OCI-LY7 (cell line): ENCODE measurements at regions not wholly inside any gene's neighbourhood (a gene's known extent, or its start where the extent isn't known, plus 50 kb on each side); places are given as distances from the start of the nearest gene placed in this dataset.
"Not testable (repeated sequence)": the region's sequence is repeated elsewhere in the genome, so short reads cannot be mapped to it uniquely, and the experiment has no call there.

Experiments
- BruUV-seq: library from RNA; stranded (reverse); fragments of 400-500 nt; replicated peaks from 2 replicates; lab custom pipeline; 2021; lab: Mats Ljungman, UMichigan
- CTCF ChIA-PET: fragments of 300-600 bp; sonication (Branson Sonifier 250); formaldehyde crosslinking; loops from one replicate; lab custom pipeline; 2022; ENCODE audit warnings: antibody characterized with exemption; ENCODE audit not compliant: unreplicated experiment; lab: Charles Lee
- POLR2A ChIA-PET: fragments of 300-600 bp; sonication (Branson Sonifier 250); formaldehyde crosslinking; loops from one replicate; lab custom pipeline; 2022; ENCODE audit warnings: antibody characterized with exemption; lab: Charles Lee
- DNase-seq: peaks from one replicate; pipeline ENCODE4 v3.0.0-alpha.2; 2015; ENCODE audit warnings: low spot score
- H2AFZ ChIP-seq: fragments of 200-600 bp; sonication (generic), shearing (Covaris generic); 2 replicates; pipeline ENCODE4 v1.6.1; 2014; ENCODE audit warnings: mild to moderate bottlenecking, antibody characterized with exemption, low read length, moderate library complexity
- H3K27ac ChIP-seq: fragments of 200-600 bp; sonication (generic); 2 replicates; pipeline ENCODE4 v1.5.1; 2014; ENCODE audit warnings: mixed run types, low read depth, mild to moderate bottlenecking, moderate library complexity, low read length, inconsistent platforms; ENCODE audit not compliant: poor library complexity, severe bottlenecking
- H3K36me3 ChIP-seq: fragments of 200-600 bp; sonication (generic); 2 replicates; pipeline ENCODE4 v1.6.1; 2014; ENCODE audit warnings: mild to moderate bottlenecking, antibody characterized with exemption, low read length, moderate library complexity, mixed read lengths; ENCODE audit not compliant: insufficient read depth
- H3K4me1 ChIP-seq: fragments of 200-600 bp; sonication (generic); 2 replicates; pipeline ENCODE4 v1.5.1; 2014; ENCODE audit warnings: mild to moderate bottlenecking, low read length; ENCODE audit not compliant: insufficient read depth, poor library complexity, severe bottlenecking
- H3K4me2 ChIP-seq: fragments of 200-600 bp; sonication (generic); 2 replicates; pipeline ENCODE4 v1.6.1; 2014; ENCODE audit warnings: mild to moderate bottlenecking, low read length
- H3K4me3 ChIP-seq: fragments of 200-600 bp; sonication (generic); 2 replicates; pipeline ENCODE4 v1.5.1; 2014; ENCODE audit warnings: mild to moderate bottlenecking, low read depth, low read length; ENCODE audit not compliant: poor library complexity, severe bottlenecking
- H3K79me2 ChIP-seq: fragments of 200-600 bp; sonication (generic); 2 replicates; pipeline ENCODE4 v1.6.1; 2016; ENCODE audit warnings: low read depth, mild to moderate bottlenecking, low read length, moderate library complexity, mixed read lengths; ENCODE audit not compliant: insufficient read depth
- H3K9me2 ChIP-seq: fragments of 200-600 bp; sonication (generic); 2 replicates; pipeline ENCODE4 v1.6.1; 2016; ENCODE audit warnings: mild to moderate bottlenecking, low read length, mixed read lengths; ENCODE audit not compliant: insufficient read depth
- H3K9me3 ChIP-seq: fragments of 200-600 bp; sonication (generic); 2 replicates; pipeline ENCODE4 v1.6.1; 2014; ENCODE audit warnings: mild to moderate bottlenecking, mixed run types, low read length, mixed read lengths
- H4K20me1 ChIP-seq: fragments of 200-600 bp; sonication (generic); 2 replicates; pipeline ENCODE4 v1.6.1; 2014; ENCODE audit warnings: mild to moderate bottlenecking, antibody characterized with exemption, low read length, moderate library complexity, mixed read lengths; ENCODE audit not compliant: insufficient read depth
- EZH2phosphoT487 ChIP-seq: fragments of 200-600 bp; sonication (generic); IDR thresholded peaks from 2 replicates; pipeline ENCODE4 v1.6.1; 2018; ENCODE audit warnings: low read depth, borderline replicate concordance, mild to moderate bottlenecking, mixed run types, antibody characterized with exemption, low read length, moderate library complexity, mixed read lengths
- intact Hi-C: fragments of 100-400 bp; cut with micrococcal nuclease; formaldehyde crosslinking; loops from one replicate; pipeline ENCODE4 v1.10.0; 2022; ENCODE audit not compliant: unreplicated experiment
- TF ChIP-seq, protein P1 (sequence below): fragments of 200-600 bp; sonication (generic); conservative IDR thresholded peaks from 2 replicates; pipeline ENCODE4 v1.5.1; 2014; ENCODE audit warnings: mild to moderate bottlenecking, antibody characterized with exemption, low read length, moderate library complexity, mixed read lengths

DNA sequence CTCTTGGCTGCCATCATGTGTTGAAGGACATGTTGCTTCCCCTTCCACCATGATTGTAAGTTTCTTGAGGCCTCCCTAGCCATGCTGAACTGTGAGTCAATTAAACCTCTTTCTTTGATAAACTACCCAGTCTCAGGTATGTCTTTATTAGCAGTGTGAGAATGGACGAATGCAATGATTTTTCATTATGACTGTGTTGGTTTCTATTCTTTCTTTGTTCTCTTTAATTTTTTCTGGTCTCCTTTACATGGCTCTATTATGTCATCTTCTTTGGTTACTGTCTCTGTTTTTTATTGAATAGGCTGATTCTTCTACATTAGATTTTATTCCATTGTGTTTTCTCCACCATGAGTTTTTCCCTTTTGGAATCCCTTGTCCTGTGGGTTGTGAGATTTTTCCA is 840.6 kb downstream of the TRAM1L1 start:
- no peak overlapping the region for H3K4me2 ChIP-seq
- BruUV-seq: no TSS peak
- H3K27ac ChIP-seq: no peak overlapping the region
- DNase-seq: no peak
- H3K36me3 ChIP-seq: no peaks in the 10 kb centered on the region
- H3K4me1 ChIP-seq: no peaks in the 10 kb centered on the region
- H3K9me2 ChIP-seq: no peaks in the 10 kb centered on the region
- H3K4me3 ChIP-seq: no peak overlapping the region
- intact Hi-C loops: no loop called here
- H2AFZ ChIP-seq: no peak overlapping the region
- no peaks in the 10 kb centered on the region for H4K20me1 ChIP-seq
- no peaks in the 10 kb centered on the region for H3K79me2 ChIP-seq
- H3K9me3 ChIP-seq: no peaks in the 10 kb centered on the region
- ChIA-PET CTCF (no interaction called here), POLR2A (no interaction called here)
- TF ChIP-seq EZH2phosphoT487: no peak
- TF ChIP-seq, protein P1, sequence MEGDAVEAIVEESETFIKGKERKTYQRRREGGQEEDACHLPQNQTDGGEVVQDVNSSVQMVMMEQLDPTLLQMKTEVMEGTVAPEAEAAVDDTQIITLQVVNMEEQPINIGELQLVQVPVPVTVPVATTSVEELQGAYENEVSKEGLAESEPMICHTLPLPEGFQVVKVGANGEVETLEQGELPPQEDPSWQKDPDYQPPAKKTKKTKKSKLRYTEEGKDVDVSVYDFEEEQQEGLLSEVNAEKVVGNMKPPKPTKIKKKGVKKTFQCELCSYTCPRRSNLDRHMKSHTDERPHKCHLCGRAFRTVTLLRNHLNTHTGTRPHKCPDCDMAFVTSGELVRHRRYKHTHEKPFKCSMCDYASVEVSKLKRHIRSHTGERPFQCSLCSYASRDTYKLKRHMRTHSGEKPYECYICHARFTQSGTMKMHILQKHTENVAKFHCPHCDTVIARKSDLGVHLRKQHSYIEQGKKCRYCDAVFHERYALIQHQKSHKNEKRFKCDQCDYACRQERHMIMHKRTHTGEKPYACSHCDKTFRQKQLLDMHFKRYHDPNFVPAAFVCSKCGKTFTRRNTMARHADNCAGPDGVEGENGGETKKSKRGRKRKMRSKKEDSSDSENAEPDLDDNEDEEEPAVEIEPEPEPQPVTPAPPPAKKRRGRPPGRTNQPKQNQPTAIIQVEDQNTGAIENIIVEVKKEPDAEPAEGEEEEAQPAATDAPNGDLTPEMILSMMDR: no peak

DNA sequence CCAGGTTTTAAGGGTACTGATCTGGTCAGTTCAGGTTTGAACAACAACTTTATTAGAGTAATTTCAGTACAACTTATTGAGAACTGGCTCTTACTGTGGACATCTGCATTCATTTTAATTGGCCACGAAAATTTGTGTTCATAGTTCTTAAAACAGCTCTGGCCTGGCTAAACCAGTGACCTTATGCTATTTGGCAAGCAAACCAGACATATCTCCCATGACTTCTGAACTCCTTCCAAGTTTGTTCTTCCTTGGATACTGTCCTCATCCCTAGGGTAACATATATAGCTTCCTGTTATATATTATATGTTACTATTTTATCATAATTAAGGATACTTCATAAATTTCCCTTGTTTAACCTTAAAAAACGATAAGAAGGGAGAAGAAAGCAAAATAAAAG is 841.9 kb downstream of the TRAM1L1 start:
- Histone ChIP-seq H4K20me1 (no peaks in the 10 kb centered on the region), H3K9me2 (no peaks in the 10 kb centered on the region), H3K9me3 (no peaks in the 10 kb centered on the region), H3K27ac (no peak overlapping the region), H3K4me2 (no peak overlapping the region), H3K79me2 (no peaks in the 10 kb centered on the region), H3K4me3 (no peak overlapping the region), H3K4me1 (no peaks in the 10 kb centered on the region), H2AFZ (no peak overlapping the region), H3K36me3 (no peaks in the 10 kb centered on the region)
- TF ChIP-seq, protein P1: no peak
- no peak for TF ChIP-seq EZH2phosphoT487
- intact Hi-C loops: no loop called here
- ChIA-PET CTCF (no interaction called here), POLR2A (no interaction called here)
- no TSS peak for BruUV-seq
- DNase-seq: no peak

DNA sequence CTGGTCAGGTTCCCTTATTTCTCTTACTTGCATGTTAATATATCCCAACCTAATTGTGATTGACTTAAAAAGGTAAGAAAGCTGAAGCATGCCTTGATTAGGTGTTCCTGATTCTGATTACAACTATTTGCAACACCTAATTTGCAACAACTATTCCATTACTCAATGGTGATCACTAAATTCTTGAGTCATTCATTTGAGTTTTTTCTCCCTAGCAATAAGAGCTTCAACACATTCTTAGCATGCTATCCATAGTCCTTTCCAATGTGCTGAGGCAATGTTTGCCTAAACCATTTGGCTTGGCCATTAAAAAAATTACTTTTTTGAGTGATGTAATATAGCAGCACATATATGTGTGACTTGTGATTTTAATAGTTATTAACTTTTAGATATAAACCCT is 851.4 kb downstream of the TRAM1L1 start:
- no TSS peak for BruUV-seq
- Histone ChIP-seq H3K36me3 (no peaks in the 10 kb centered on the region), H4K20me1 (no peaks in the 10 kb centered on the region), H3K9me2 (no peaks in the 10 kb centered on the region), H3K4me3 (no peak overlapping the region), H3K9me3 (no peaks in the 10 kb centered on the region), H3K4me2 (no peak overlapping the region), H3K27ac (no peak overlapping the region), H3K4me1 (no peaks in the 10 kb centered on the region), H2AFZ (no peak overlapping the region), H3K79me2 (no peaks in the 10 kb centered on the region)
- ChIA-PET POLR2A (interaction anchor here (0.8 kb wide), 1 partner anchor 80 kb away, joined by 6 read pairs; no protein-coding TSS in a partner anchor), CTCF (no interaction called here)
- TF ChIP-seq, protein P1: no peak
- no peak for TF ChIP-seq EZH2phosphoT487
- intact Hi-C loops: no loop called here
- DNase-seq: no peak

DNA sequence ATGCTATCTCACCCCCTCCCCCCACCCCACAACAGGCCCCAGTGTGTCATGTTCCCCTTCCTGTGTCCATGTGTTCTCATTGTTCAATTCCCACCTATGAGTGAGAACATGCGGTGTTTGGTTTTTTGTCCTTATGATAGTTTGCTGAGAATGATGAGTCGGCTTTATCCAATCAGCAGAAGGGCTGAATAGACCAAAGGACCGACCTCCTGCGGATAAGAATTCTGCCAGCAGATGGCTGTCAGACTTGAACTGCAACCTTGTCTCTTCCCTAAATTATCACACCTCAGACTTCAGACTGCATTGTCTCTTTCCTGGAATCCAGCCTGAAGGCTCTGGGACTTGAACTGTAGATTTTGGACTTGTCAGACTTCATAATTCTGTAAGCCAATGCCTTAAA is 853.4 kb downstream of the TRAM1L1 start:
- DNase-seq, BruUV-seq, H3K9me2 ChIP-seq, H3K4me2 ChIP-seq, H3K4me1 ChIP-seq, H4K20me1 ChIP-seq, H3K36me3 ChIP-seq, CTCF ChIA-PET, POLR2A ChIA-PET, H3K9me3 ChIP-seq, H3K4me3 ChIP-seq, H3K27ac ChIP-seq, H3K79me2 ChIP-seq, H2AFZ ChIP-seq, intact Hi-C loops: not testable (repeated sequence)
